Activated T-helper 1 cell treated with anti-CD3 and anti-CD28 coated beads, Interleukin-2, amount 50 U/mL, for 16 hours (primary cell): ENCODE measurements at regions not wholly inside any gene's neighbourhood (a gene's known extent, or its start where the extent isn't known, plus 50 kb on each side); places are given as distances from the start of the nearest gene placed in this dataset.
"Not testable (repeated sequence)": the region's sequence is repeated elsewhere in the genome, so short reads cannot be mapped to it uniquely, and the experiment has no call there.

Source experiments
- DNase-seq, 2 donors: peaks; one replicate each; pipeline ENCODE4 v3.0.0-alpha.2; 2020; ENCODE audit warnings: low read depth in 1 of 2, low spot score in 1 of 2

GRCh38 chr10:95137990-95138625, 55.9 kb upstream of the ACSM6 start:
- not testable (repeated sequence) for DNase-seq

DNA sequence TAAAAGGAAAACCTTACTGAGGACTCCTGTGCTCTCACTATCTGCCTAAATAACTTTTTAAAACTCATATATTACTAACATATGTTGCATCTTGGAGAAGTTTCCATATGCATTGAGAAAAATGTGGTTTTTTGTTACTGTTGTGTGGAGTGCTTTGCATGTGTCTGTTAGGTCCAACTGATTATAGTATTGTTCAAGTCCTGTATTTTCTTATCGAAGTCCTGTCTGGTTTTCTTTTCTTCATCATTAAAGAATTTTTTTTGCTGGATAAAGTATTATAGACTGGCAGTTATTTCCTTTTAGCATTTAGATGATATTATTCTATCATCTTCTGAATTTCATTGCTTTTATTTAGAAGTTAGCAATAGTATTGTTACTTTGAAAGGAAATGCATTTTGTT, 59.5 kb upstream of the ACSM6 start:
- DNase-seq, result no peak

DNA sequence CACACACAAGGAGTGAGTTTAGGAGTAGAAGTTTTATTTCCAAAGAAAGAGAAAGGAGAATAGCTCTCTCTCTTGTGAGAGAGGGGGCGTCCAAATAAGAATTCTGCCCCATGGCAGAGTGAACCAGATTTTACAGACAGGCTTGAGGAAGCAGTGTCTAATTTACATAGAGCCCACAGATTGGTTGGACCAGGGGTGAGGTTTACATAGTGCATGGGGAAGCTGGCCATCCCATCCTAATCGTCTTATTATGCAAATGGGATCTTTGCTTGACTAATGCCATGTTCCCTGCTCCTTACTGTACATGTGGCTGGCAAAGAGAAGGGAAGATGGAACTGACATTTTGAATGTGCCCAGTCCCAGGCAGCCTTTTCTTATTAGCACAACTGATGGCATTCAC, 60.0 kb upstream of the ACSM6 start:
- no peak for DNase-seq

DNA sequence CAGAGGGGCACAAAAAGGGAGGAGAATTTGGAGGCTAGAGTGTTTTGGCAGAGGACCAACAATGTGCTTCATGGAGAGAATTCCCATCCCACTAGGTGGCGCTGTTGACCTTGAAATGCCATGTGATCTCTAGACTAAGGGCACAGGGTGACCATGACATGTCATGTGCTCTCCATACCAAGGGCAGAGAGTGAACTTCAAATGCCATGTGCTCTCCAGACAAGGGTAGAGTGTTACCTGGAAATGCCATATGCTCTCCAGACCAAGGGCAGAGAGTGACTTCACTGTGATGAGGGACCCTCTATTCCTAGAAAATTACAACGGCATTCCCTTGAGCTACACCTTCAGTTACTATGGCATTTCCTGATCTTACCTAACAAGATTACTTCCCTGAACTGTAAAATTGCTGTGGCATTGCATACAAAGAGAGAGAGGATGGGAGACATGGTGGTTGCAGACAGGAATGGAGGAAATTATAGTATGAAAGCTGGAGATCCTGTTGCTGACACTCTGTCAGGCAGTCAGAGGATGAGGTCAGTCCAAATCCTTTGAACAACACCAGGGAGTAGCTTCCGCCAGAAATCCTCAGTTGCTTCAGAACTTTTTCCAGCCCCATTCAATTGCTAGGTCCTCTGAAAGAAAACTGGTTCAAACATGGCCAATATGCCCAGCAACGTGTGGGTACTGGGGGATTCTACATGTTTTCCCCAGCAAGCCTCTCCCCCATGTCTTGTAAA, 60.9 kb upstream of the ACSM6 start:
- peak in 1 of 2 donors; percentile 34 for DNase-seq

- DNase-seq, result not testable (repeated sequence)
Measured at GRCh38 chr10:95130429-95130828, 61.1 kb upstream of the CYP2C8 start.

DNA sequence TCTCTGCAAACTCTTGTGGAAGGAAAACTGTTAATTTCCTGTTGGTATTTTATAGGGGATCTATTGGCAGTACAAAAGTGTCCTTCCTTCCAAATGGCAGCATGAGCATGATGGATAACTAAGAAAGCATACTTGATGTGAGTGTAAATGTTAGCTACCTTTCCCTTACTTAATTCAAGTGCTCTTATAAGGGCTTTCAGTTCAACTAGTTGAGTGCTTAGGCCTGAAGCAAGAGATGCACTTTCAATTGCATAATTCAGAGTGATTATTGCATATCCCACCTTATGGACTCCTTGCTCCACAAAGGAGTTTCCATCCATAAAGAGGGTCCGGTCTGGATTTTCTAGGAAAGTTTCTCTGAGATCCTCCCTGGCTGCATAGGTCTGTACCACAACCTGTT, 56.3 kb upstream of the CYP2C8 start:
- DNase-seq, result no peak

DNA sequence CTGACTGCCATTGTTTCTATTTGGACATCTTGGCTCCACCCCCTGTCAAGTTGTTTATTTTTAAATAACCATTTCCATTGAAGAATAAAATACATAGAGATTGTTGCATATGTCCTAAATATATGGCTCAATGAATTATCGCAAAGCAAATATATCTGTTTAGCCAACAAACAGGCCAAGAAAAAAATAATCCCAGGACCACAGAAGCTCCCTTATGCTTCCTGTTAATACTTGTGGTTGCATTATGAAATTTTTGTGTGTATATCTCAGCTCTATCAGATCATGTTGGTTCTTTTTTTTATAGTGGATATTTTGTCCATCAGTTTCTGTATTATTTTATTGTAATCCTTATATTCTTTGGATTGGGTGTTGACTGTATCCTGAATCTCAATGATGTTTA, 53.4 kb upstream of the CYP2C8 start:
- no peak for DNase-seq

DNA sequence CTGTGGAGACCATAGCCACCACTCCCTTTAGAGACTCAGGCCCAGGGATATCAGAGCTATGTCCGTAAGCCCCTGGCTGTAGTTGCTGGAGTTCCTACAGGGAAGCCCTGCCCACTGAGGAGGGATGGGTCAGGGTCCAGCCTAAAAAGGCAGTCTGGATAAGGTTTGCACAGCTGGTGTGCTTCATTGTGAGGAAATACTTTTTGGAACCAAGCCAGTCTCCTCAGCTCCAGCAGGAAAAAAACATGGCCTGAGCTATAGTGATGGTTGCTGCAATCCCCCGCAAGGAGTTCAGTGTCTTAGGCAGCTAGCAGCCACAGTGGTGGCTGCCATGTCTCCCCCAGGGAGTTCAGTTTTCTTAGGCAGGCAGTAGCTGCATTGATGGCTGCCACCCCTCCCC, 52.6 kb upstream of the CYP2C8 start:
- DNase-seq, result no peak
